B cell (primary cell): ENCODE measurements at regions not wholly inside any gene's neighbourhood (a gene's known extent, or its start where the extent isn't known, plus 50 kb on each side); places are given as distances from the start of the nearest gene placed in this dataset.

Experiments used
- CTCF ChIP-seq: fragments of 200-600 bp; IDR thresholded peaks from one replicate; pipeline ENCODE4 v1.8.0; 2022; ENCODE audit warnings: antibody characterized with exemption, mild to moderate bottlenecking
- EZH2 ChIP-seq: IDR thresholded peaks from 2 replicates; pipeline ENCODE4 v1.6.1; 2012; ENCODE audit warnings: borderline replicate concordance, low read depth, mild to moderate bottlenecking, moderate library complexity, low read length; ENCODE audit not compliant: insufficient read depth, poor library complexity, severe bottlenecking

- TF ChIP-seq CTCF, result no peak
- no peak for TF ChIP-seq EZH2
Measured at GRCh38 chr3:106731230-106731629, 646.0 kb upstream of the CCDC54 start.
